H1 (cell line): ENCODE measurements at regions not wholly inside any gene's neighbourhood (a gene's known extent, or its start where the extent isn't known, plus 50 kb on each side); places are given as distances from the start of the nearest gene placed in this dataset.
"Not testable (repeated sequence)": the region's sequence is repeated elsewhere in the genome, so short reads cannot be mapped to it uniquely, and the experiment has no call there.

Experiments used
- CTCF ChIA-PET: fragments of 300-600 bp; sonication (Branson Sonifier 250); formaldehyde crosslinking; loops from one replicate; lab custom pipeline; 2021; ENCODE audit not compliant: partially characterized antibody; lab: Charles Lee
- POLR2A ChIA-PET: fragments of 300-600 bp; sonication (Branson Sonifier 250); formaldehyde crosslinking; loops from one replicate; lab custom pipeline; 2021; ENCODE audit warnings: inconsistent platforms; ENCODE audit not compliant: partially characterized antibody; lab: Charles Lee
- DNase-seq, 2 experiments: peaks; one replicate each; pipeline versions ENCODE4 v3.0.0 to v3.0.0-alpha.2; 2010 to 2022; ENCODE audit warnings: low spot score in 2 of 2, low read depth in 1 of 2, mixed read lengths in 1 of 2
- FAIRE-seq: peaks from 2 replicates; lab custom pipeline; 2011; peaks lifted over from hg19 to GRCh38; lab: Jason Lieb, UNC
- H2AFZ ChIP-seq: 2 replicates; pipeline ENCODE4 v1.8.1; 2012; ENCODE audit warnings: low read length, inconsistent platforms
- H2AK5ac ChIP-seq: 2 replicates; pipeline ENCODE4 v1.6.1; 2013; ENCODE audit warnings: low read depth, low read length
- H2BK120ac ChIP-seq: replicated peaks from 2 replicates; pipeline ENCODE3; 2013; ENCODE audit warnings: low read depth, low read length, inconsistent platforms
- H2BK12ac ChIP-seq: 2 replicates; pipeline ENCODE4 v1.6.1; 2013; ENCODE audit warnings: low read depth, low read length
- H2BK15ac ChIP-seq: 2 replicates; pipeline ENCODE4 v1.6.1; 2013; ENCODE audit warnings: low read length
- H2BK20ac ChIP-seq: 2 replicates; pipeline ENCODE4 v1.6.1; 2013; ENCODE audit warnings: low read length
- H2BK5ac ChIP-seq: 2 replicates; pipeline ENCODE4 v1.6.1; 2013; ENCODE audit warnings: low read depth, low read length
- H3K14ac ChIP-seq: 2 replicates; pipeline ENCODE4 v1.6.1; 2013; ENCODE audit warnings: inconsistent platforms; ENCODE audit not compliant: insufficient read length
- H3K18ac ChIP-seq: 2 replicates; pipeline ENCODE4 v1.6.1; 2013; ENCODE audit warnings: low read length; ENCODE audit errors: extremely low read depth
- H3K23ac ChIP-seq: 2 replicates; pipeline ENCODE4 v1.6.1; 2013; ENCODE audit warnings: inconsistent platforms; ENCODE audit not compliant: insufficient read length
- H3K23me2 ChIP-seq: 2 replicates; pipeline ENCODE4 v1.6.1; 2013; ENCODE audit warnings: low read depth, low read length
- H3K27ac ChIP-seq: 2 replicates; pipeline ENCODE4 v1.6.1; 2011; ENCODE audit warnings: low read depth, low read length, inconsistent platforms
- H3K27me3 ChIP-seq, 4 experiments: replicated peaks in 1 of 4; 1 replicate in 1 of 4; 2 replicates in 3 of 4; pipeline versions ENCODE4 v1.6.1 to v1.8.1; 2011 to 2013; ENCODE audit warnings: low read length in 3 of 4, mild to moderate bottlenecking in 3 of 4, inconsistent platforms in 2 of 4, mixed read lengths in 2 of 4, moderate library complexity in 1 of 4; ENCODE audit not compliant: control insufficient read depth in 3 of 4, insufficient read depth in 3 of 4; ENCODE audit errors: extremely low read depth in 1 of 4
- H3K36me3 ChIP-seq, 4 experiments: 2 replicates each; pipeline versions ENCODE4 v1.6.1 to v1.8.1; 2011 to 2013; ENCODE audit warnings: mild to moderate bottlenecking in 4 of 4, low read length in 3 of 4, moderate library complexity in 2 of 4, control low read depth in 1 of 4, inconsistent platforms in 1 of 4; ENCODE audit not compliant: insufficient read depth in 4 of 4, control insufficient read depth in 2 of 4
- H3K4ac ChIP-seq: replicated peaks from 2 replicates; pipeline ENCODE3; 2013; ENCODE audit warnings: low read length, low read depth, mixed read lengths, inconsistent platforms; ENCODE audit not compliant: insufficient read length
- H3K4me1 ChIP-seq, 4 experiments: replicated peaks in 1 of 4; 1 replicate in 1 of 4; 2 replicates in 3 of 4; pipeline versions ENCODE4 v1.6.1 to v1.8.1; 2011 to 2013; ENCODE audit warnings: low read length in 3 of 4, inconsistent platforms in 2 of 4, mixed read lengths in 1 of 4; ENCODE audit not compliant: insufficient read depth in 4 of 4, control insufficient read depth in 3 of 4
- H3K4me2 ChIP-seq, 2 experiments: 2 replicates each; pipeline versions ENCODE4 v1.6.1 to v1.8.1; 2011 to 2013; ENCODE audit warnings: low read depth in 2 of 2, low read length in 2 of 2, control low read depth in 1 of 2, inconsistent platforms in 1 of 2, mild to moderate bottlenecking in 1 of 2; ENCODE audit not compliant: insufficient read depth in 1 of 2
- H3K4me3 ChIP-seq, 4 experiments: fragments of 200-600, 300-600 bp in 1 of 4; sonication (generic), shearing (Covaris generic), sonication (Bioruptor Twin) in 1 of 4; 2 replicates each; pipeline versions ENCODE4 v1.5.1 to v1.8.1; 2011 to 2016; ENCODE audit warnings: low read length in 4 of 4, low read depth in 3 of 4, control low read depth in 2 of 4, inconsistent platforms in 2 of 4, mild to moderate bottlenecking in 2 of 4, mixed read lengths in 1 of 4, moderate library complexity in 1 of 4; ENCODE audit not compliant: insufficient read depth in 2 of 4; ENCODE audit errors: extremely low read depth in 1 of 4
- H3K56ac ChIP-seq: replicated peaks from 2 replicates; pipeline ENCODE3; 2013; ENCODE audit warnings: low read depth, mild to moderate bottlenecking, mixed read lengths, low read length, inconsistent platforms; ENCODE audit not compliant: insufficient read length
- H3K79me1 ChIP-seq: 2 replicates; pipeline ENCODE4 v1.6.1; 2013; ENCODE audit warnings: low read depth, low read length, control low read depth
- H3K79me2 ChIP-seq, 2 experiments: 2 replicates each; pipeline versions ENCODE4 v1.6.1 to v1.8.1; 2012 to 2013; ENCODE audit warnings: low read length in 2 of 2, mild to moderate bottlenecking in 2 of 2, inconsistent platforms in 1 of 2; ENCODE audit not compliant: insufficient read depth in 2 of 2, control insufficient read depth in 1 of 2
- H3K9ac ChIP-seq, 4 experiments: replicated peaks in 1 of 4; 1 replicate in 1 of 4; 2 replicates in 3 of 4; pipeline versions ENCODE4 v1.6.1 to v1.8.1; 2011 to 2013; ENCODE audit warnings: low read depth in 3 of 4, low read length in 3 of 4, control low read depth in 2 of 4, mild to moderate bottlenecking in 2 of 4, moderate library complexity in 2 of 4, inconsistent platforms in 1 of 4; ENCODE audit errors: extremely low read depth in 1 of 4
- H3K9me3 ChIP-seq, 2 experiments: 2 replicates each; pipeline versions ENCODE4 v1.6.1 to v1.8.1; 2012 to 2013; ENCODE audit warnings: mild to moderate bottlenecking in 2 of 2, moderate library complexity in 2 of 2, control low read depth in 1 of 2, inconsistent platforms in 1 of 2, low read depth in 1 of 2, low read length in 1 of 2, mixed read lengths in 1 of 2; ENCODE audit not compliant: insufficient read depth in 2 of 2
- H4K20me1 ChIP-seq, 2 experiments: replicated peaks in 1 of 2; 2 replicates each; pipeline versions ENCODE3 to v1.8.1; 2011 to 2013; ENCODE audit warnings: inconsistent platforms in 2 of 2, low read length in 2 of 2, mild to moderate bottlenecking in 1 of 2; ENCODE audit not compliant: insufficient read depth in 2 of 2, control insufficient read depth in 1 of 2
- H4K5ac ChIP-seq: 2 replicates; pipeline ENCODE4 v1.6.1; 2013; ENCODE audit warnings: low read length, low read depth, mixed read lengths, inconsistent platforms; ENCODE audit not compliant: insufficient read length
- H4K8ac ChIP-seq: 2 replicates; pipeline ENCODE4 v1.8.0; 2013; ENCODE audit warnings: mild to moderate bottlenecking, moderate library complexity, low read length, inconsistent platforms; ENCODE audit not compliant: insufficient read depth; ENCODE audit errors: extremely low read depth
- H4K91ac ChIP-seq: replicated peaks from 2 replicates; pipeline ENCODE3; 2013; ENCODE audit warnings: low read length, mixed read lengths, inconsistent platforms; ENCODE audit not compliant: insufficient read length
- WGBS, 2 experiments: shearing (Covaris generic) in 1 of 2; methylation state at CpG; one replicate each; pipeline versions ENCODE4 v1.1.6 to v1.1.7; 2013 to 2015; ENCODE audit warnings: low lambda C conversion rate in 2 of 2, mixed read lengths in 2 of 2, inconsistent platforms in 1 of 2, low coverage in 1 of 2, missing lambda C conversion rate in 1 of 2; ENCODE audit not compliant: insufficient replicate concordance in 2 of 2, insufficient coverage in 1 of 2, insufficient read length in 1 of 2; ENCODE audit errors: extremely low coverage in 1 of 2, missing lambda C conversion rate in 1 of 2; 5-methylcytosine and 5-hydroxymethylcytosine counted together

- H3K9me3 ChIP-seq, H2AK5ac ChIP-seq, H4K5ac ChIP-seq, H3K23me2 ChIP-seq, H3K9ac ChIP-seq, H2BK15ac ChIP-seq, H3K36me3 ChIP-seq, DNase-seq, H4K20me1 ChIP-seq, H4K8ac ChIP-seq, H2AFZ ChIP-seq, H3K4ac ChIP-seq, H3K79me2 ChIP-seq, H2BK20ac ChIP-seq, H2BK120ac ChIP-seq, CTCF ChIA-PET, H3K4me2 ChIP-seq, H3K79me1 ChIP-seq, H3K4me3 ChIP-seq, POLR2A ChIA-PET, H2BK12ac ChIP-seq, H3K23ac ChIP-seq, H3K56ac ChIP-seq, H3K4me1 ChIP-seq, H3K18ac ChIP-seq, H4K91ac ChIP-seq, H3K14ac ChIP-seq, H3K27ac ChIP-seq, H3K27me3 ChIP-seq, FAIRE-seq, H2BK5ac ChIP-seq: not testable (repeated sequence)
- WGBS, 2 experiments = no CpG with 5 or more reads among the region's 10 CpGs
These were observed 197.8 kb upstream of the TP53TG3 start for GRCh38 chr16:32873783-32874182.

- H2BK20ac ChIP-seq, CTCF ChIA-PET: not testable (repeated sequence)
- no CpG with 5 or more reads among the region's 8 CpGs for WGBS, 2 experiments
These were observed 197.2 kb upstream of the TP53TG3 start for GRCh38 chr16:32873120-32873519.

More at GRCh38 chr16:32873120-32873519, 197.2 kb upstream of the TP53TG3 start:
- H3K23ac ChIP-seq, H3K36me3 ChIP-seq, H3K79me2 ChIP-seq, H3K27me3 ChIP-seq, H3K79me1 ChIP-seq, H3K18ac ChIP-seq, H2BK5ac ChIP-seq, H3K9ac ChIP-seq, DNase-seq, H2BK15ac ChIP-seq, H3K27ac ChIP-seq, H4K20me1 ChIP-seq, H3K9me3 ChIP-seq, POLR2A ChIA-PET, H3K4me2 ChIP-seq, H2AK5ac ChIP-seq, H3K23me2 ChIP-seq, H2BK12ac ChIP-seq, H3K4me3 ChIP-seq, H3K4ac ChIP-seq, H3K56ac ChIP-seq, H4K8ac ChIP-seq, H4K5ac ChIP-seq, H3K14ac ChIP-seq, H3K4me1 ChIP-seq, FAIRE-seq, H2BK120ac ChIP-seq, H2AFZ ChIP-seq, H4K91ac ChIP-seq: not testable (repeated sequence)
